ENCODE measurements at regions not wholly inside any gene's neighbourhood (a gene's known extent, or its start where the extent isn't known, plus 50 kb on each side); places are given as distances from the start of the nearest gene placed in this dataset.
"Not testable (repeated sequence)": the region's sequence is repeated elsewhere in the genome, so short reads cannot be mapped to it uniquely, and the experiment has no call there.

- H3K9me2 ChIP-seq (replicated peaks; ENCODE audit: insufficient read depth), result no peaks in the 10 kb centered on the region
- TF ChIP-seq EZH2 (IDR thresholded peaks at IDR 0.05; ENCODE audit: borderline replicate concordance) (no peak), CTCF (IDR thresholded peaks at IDR 0.05; ENCODE audit: poor library complexity) (no peak), EZH2phosphoT487 (IDR thresholded peaks at IDR 0.05; ENCODE audit: low read depth, severe bottlenecking, unreplicated experiment) (no peak)
- H3K79me2 ChIP-seq, result no peaks in the 10 kb centered on the region
- no peaks in the 10 kb centered on the region for H3K36me3 ChIP-seq (replicated peaks; ENCODE audit: insufficient read depth, low read depth)
- H3K4me3 ChIP-seq, result no peak overlapping the region
- H3K27ac ChIP-seq, result no peak overlapping the region
- H3K4me2 ChIP-seq, result no peak overlapping the region
- H3K4me1 ChIP-seq (ENCODE audit: insufficient read depth), result peaks cover 13% of the 10 kb centered on the region
- H3K27me3 ChIP-seq, result no peaks in the 10 kb centered on the region
- no peaks in the 10 kb centered on the region for H3K9me3 ChIP-seq (ENCODE audit: low read depth)
- H2AFZ ChIP-seq, result no peak overlapping the region
- H4K20me1 ChIP-seq (ENCODE audit: insufficient read depth, poor library complexity, severe bottlenecking), result no peaks in the 10 kb centered on the region
- 89% methylated on average over 3 of the region's 3 CpGs for WGBS (ENCODE audit: low lambda C conversion rate, missing lambda C conversion rate)
- DNase-seq (ENCODE audit: low spot score), result no peak
Measured at GRCh38 chr4:186846426-186846825, 122.8 kb upstream of the FAT1 start.

- H3K4me2 ChIP-seq; H4K20me1 ChIP-seq (ENCODE audit: insufficient read depth, poor library complexity, severe bottlenecking): not testable (repeated sequence)
Measured at GRCh38 chr4:186847429-186848131, 123.9 kb upstream of the FAT1 start.

GRCh38 chr4:186848437-186848836, 124.8 kb upstream of the FAT1 start:
- Histone ChIP-seq H3K9me3 (ENCODE audit: low read depth) (no peaks in the 10 kb centered on the region), H3K4me2 (no peak overlapping the region), H3K27ac (no peak overlapping the region), H3K4me1 (ENCODE audit: insufficient read depth) (peaks cover 12% of the 10 kb centered on the region), H3K79me2 (no peaks in the 10 kb centered on the region), H3K9me2 (replicated peaks; ENCODE audit: insufficient read depth) (no peaks in the 10 kb centered on the region), H4K20me1 (ENCODE audit: insufficient read depth, poor library complexity, severe bottlenecking) (no peaks in the 10 kb centered on the region), H2AFZ (no peak overlapping the region), H3K27me3 (no peaks in the 10 kb centered on the region), H3K4me3 (no peak overlapping the region), H3K36me3 (replicated peaks; ENCODE audit: insufficient read depth, low read depth) (no peaks in the 10 kb centered on the region)
- DNase-seq (ENCODE audit: low spot score), result no peak
- TF ChIP-seq EZH2 (IDR thresholded peaks at IDR 0.05; ENCODE audit: borderline replicate concordance) (no peak), EZH2phosphoT487 (IDR thresholded peaks at IDR 0.05; ENCODE audit: low read depth, severe bottlenecking, unreplicated experiment) (no peak), CTCF (IDR thresholded peaks at IDR 0.05; ENCODE audit: poor library complexity) (no peak)

More at GRCh38 chr4:186847429-186848131, 123.9 kb upstream of the FAT1 start:
- H2AFZ ChIP-seq; H3K4me3 ChIP-seq; DNase-seq (ENCODE audit: low spot score); H3K79me2 ChIP-seq; H3K9me2 ChIP-seq (replicated peaks; ENCODE audit: insufficient read depth); H3K36me3 ChIP-seq (replicated peaks; ENCODE audit: insufficient read depth, low read depth); H3K27me3 ChIP-seq; H3K9me3 ChIP-seq (ENCODE audit: low read depth); H3K27ac ChIP-seq: not testable (repeated sequence)
- WGBS (ENCODE audit: low lambda C conversion rate, missing lambda C conversion rate), result 97% methylated on average over 3 of the region's 3 CpGs
- H3K4me1 ChIP-seq (ENCODE audit: insufficient read depth), result peaks cover 13% of the 10 kb centered on the region

GRCh38 chr4:186851291-186852072, 127.8 kb upstream of the FAT1 start:
- Histone ChIP-seq H3K9me2 (replicated peaks; ENCODE audit: insufficient read depth) (no peaks in the 10 kb centered on the region), H3K36me3 (replicated peaks; ENCODE audit: insufficient read depth, low read depth) (no peaks in the 10 kb centered on the region), H3K79me2 (no peaks in the 10 kb centered on the region), H3K4me3 (no peak overlapping the region), H2AFZ (no peak overlapping the region), H3K9me3 (ENCODE audit: low read depth) (no peaks in the 10 kb centered on the region), H3K4me1 (ENCODE audit: insufficient read depth) (no peaks in the 10 kb centered on the region), H3K27ac (peak overlapping the region; percentile 56), H3K4me2 (no peak overlapping the region), H4K20me1 (ENCODE audit: insufficient read depth, poor library complexity, severe bottlenecking) (no peaks in the 10 kb centered on the region), H3K27me3 (no peaks in the 10 kb centered on the region)
- TF ChIP-seq EZH2 (IDR thresholded peaks at IDR 0.05; ENCODE audit: borderline replicate concordance) (no peak), EZH2phosphoT487 (IDR thresholded peaks at IDR 0.05; ENCODE audit: low read depth, severe bottlenecking, unreplicated experiment) (no peak), CTCF (IDR thresholded peaks at IDR 0.05; ENCODE audit: poor library complexity) (no peak)
- WGBS (ENCODE audit: low lambda C conversion rate, missing lambda C conversion rate), result 93% methylated on average over 2 of the region's 2 CpGs
- no peak for DNase-seq (ENCODE audit: low spot score)

Data from hepatocyte (in vitro differentiated cells).